ENCODE measurements at regions not wholly inside any gene's neighbourhood (a gene's known extent, or its start where the extent isn't known, plus 50 kb on each side); places are given as distances from the start of the nearest gene placed in this dataset.

DNA sequence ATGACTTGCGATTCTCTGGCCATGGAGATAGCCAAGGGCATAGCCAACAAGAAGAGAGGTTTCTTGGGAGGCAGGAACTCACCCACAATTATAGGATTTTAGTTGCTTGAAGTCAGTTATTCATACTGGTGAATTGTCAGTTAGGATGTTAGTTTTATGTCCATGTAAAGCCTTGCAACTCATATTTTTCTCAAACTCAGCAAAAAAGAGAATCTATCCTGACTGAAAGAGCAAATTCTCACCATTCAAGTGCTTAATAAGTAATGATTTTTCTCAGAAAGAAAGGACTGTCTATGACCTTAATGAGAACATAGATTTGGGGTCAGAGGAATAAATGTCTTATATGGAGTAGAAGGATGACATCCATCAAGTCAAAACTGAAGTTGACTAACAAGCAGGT, 934.5 kb downstream of the STPG2 start:
- peaks cover 16% of the 10 kb centered on the region for H3K9me3 Mint-ChIP-seq
- peaks cover 2% of the 10 kb centered on the region for H3K36me3 Mint-ChIP-seq
- TF ChIP-seq, protein P1, sequence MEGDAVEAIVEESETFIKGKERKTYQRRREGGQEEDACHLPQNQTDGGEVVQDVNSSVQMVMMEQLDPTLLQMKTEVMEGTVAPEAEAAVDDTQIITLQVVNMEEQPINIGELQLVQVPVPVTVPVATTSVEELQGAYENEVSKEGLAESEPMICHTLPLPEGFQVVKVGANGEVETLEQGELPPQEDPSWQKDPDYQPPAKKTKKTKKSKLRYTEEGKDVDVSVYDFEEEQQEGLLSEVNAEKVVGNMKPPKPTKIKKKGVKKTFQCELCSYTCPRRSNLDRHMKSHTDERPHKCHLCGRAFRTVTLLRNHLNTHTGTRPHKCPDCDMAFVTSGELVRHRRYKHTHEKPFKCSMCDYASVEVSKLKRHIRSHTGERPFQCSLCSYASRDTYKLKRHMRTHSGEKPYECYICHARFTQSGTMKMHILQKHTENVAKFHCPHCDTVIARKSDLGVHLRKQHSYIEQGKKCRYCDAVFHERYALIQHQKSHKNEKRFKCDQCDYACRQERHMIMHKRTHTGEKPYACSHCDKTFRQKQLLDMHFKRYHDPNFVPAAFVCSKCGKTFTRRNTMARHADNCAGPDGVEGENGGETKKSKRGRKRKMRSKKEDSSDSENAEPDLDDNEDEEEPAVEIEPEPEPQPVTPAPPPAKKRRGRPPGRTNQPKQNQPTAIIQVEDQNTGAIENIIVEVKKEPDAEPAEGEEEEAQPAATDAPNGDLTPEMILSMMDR (IDR thresholded peaks at IDR 0.05; ENCODE audit: unreplicated experiment): no peak
- no peaks in the 10 kb centered on the region for H3K27me3 Mint-ChIP-seq (ENCODE audit: low read depth)
- DNase-seq (ENCODE audit: low spot score in 2 of 2, unreplicated experiment in 2 of 2): no peak
- no peak overlapping the region for H3K4me3 Mint-ChIP-seq
- H3K27ac Mint-ChIP-seq: no peak overlapping the region
- peaks cover 24% of the 10 kb centered on the region for H3K4me1 Mint-ChIP-seq

DNA sequence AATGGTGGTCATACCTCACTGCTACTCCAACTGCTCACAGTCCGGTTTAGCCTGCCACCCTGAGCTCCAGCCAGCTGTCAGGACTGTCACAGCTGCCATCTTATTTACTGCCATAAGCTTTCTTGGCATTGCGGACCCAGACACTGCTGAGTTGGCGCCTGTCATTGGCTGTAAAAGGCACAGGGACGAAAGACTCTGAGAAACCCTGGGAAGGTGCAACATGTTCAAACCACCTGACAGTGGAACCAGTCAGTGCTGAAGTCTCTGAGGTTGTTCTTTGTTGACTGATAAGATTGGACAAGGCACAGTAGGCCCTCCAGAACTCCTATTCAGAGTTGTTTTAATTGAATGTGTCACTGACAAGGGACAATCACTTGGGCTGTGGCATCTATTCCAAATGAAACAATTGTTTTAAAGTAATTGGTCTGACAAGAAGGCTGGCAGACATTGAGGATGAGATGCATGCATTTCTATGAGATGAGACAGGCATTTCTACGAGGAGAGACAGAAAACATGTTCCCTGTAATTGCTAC, 927.8 kb downstream of the STPG2 start:
- H3K27me3 Mint-ChIP-seq (ENCODE audit: low read depth): no peaks in the 10 kb centered on the region
- no peak overlapping the region for H3K4me3 Mint-ChIP-seq
- TF ChIP-seq, protein P1 (IDR thresholded peaks at IDR 0.05; ENCODE audit: unreplicated experiment): no peak
- H3K4me1 Mint-ChIP-seq: peaks cover 11% of the 10 kb centered on the region
- H3K9me3 Mint-ChIP-seq: peaks cover 8% of the 10 kb centered on the region
- H3K36me3 Mint-ChIP-seq: no peaks in the 10 kb centered on the region
- no peak overlapping the region for H3K27ac Mint-ChIP-seq
- no peak for DNase-seq (ENCODE audit: low spot score in 2 of 2, unreplicated experiment in 2 of 2)

DNA sequence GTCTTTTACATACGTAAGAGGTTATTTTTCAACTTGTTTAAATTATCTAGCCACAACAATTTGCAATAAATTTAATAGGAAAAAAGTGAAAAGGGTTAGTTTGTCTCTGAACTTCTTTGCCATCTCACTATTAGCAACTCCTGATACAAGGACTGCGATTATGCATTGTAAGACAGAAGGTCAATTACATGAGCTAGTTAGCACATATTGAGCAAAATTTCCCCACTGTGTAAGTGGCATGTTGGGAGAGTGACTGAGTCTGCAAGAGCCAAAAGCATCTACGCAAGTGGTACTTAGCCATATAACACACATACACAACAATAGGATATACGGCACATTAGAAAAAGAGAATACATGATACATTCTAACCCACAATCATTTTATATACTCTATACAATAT, 927.2 kb downstream of the STPG2 start:
- no peaks in the 10 kb centered on the region for H3K27me3 Mint-ChIP-seq (ENCODE audit: low read depth)
- no peak overlapping the region for H3K4me3 Mint-ChIP-seq
- no peaks in the 10 kb centered on the region for H3K36me3 Mint-ChIP-seq
- no peak for DNase-seq (ENCODE audit: low spot score in 2 of 2, unreplicated experiment in 2 of 2)
- H3K27ac Mint-ChIP-seq: no peak overlapping the region
- TF ChIP-seq, protein P1 (IDR thresholded peaks at IDR 0.05; ENCODE audit: unreplicated experiment): no peak
- H3K4me1 Mint-ChIP-seq: peaks cover 5% of the 10 kb centered on the region
- peaks cover 8% of the 10 kb centered on the region for H3K9me3 Mint-ChIP-seq

- no peaks in the 10 kb centered on the region for H3K27me3 Mint-ChIP-seq (ENCODE audit: low read depth)
- DNase-seq (ENCODE audit: low spot score in 2 of 2, unreplicated experiment in 2 of 2): no peak
- H3K27ac Mint-ChIP-seq: no peak overlapping the region
- H3K4me3 Mint-ChIP-seq: no peak overlapping the region
- peaks cover 10% of the 10 kb centered on the region for H3K9me3 Mint-ChIP-seq
- H3K4me1 Mint-ChIP-seq: no peaks in the 10 kb centered on the region
- TF ChIP-seq, protein P1 (IDR thresholded peaks at IDR 0.05; ENCODE audit: unreplicated experiment): no peak
- H3K36me3 Mint-ChIP-seq: no peaks in the 10 kb centered on the region
These were observed 907.8 kb downstream of the STPG2 start for GRCh38 chr4:97235521-97235920.

- DNase-seq (ENCODE audit: low spot score in 2 of 2, unreplicated experiment in 2 of 2): no peak
- H3K9me3 Mint-ChIP-seq: peaks cover 14% of the 10 kb centered on the region
- no peaks in the 10 kb centered on the region for H3K4me1 Mint-ChIP-seq
- no peaks in the 10 kb centered on the region for H3K36me3 Mint-ChIP-seq
- TF ChIP-seq, protein P1 (IDR thresholded peaks at IDR 0.05; ENCODE audit: unreplicated experiment): no peak
- H3K27ac Mint-ChIP-seq: no peak overlapping the region
- no peaks in the 10 kb centered on the region for H3K27me3 Mint-ChIP-seq (ENCODE audit: low read depth)
- H3K4me3 Mint-ChIP-seq: no peak overlapping the region
These were observed 904.2 kb downstream of the STPG2 start for GRCh38 chr4:97238956-97239666.

Measured in mesothelial cell of epicardium (in vitro differentiated cells).